ENCODE measurements at regions not wholly inside any gene's neighbourhood (a gene's known extent, or its start where the extent isn't known, plus 50 kb on each side); places are given as distances from the start of the nearest gene placed in this dataset.

- H3K9me2 ChIP-seq, result no peaks in the 10 kb centered on the region
- H3K79me2 ChIP-seq (ENCODE audit: insufficient read depth), result no peaks in the 10 kb centered on the region
- H3K4me1 ChIP-seq (ENCODE audit: control insufficient read depth in 1 of 2, insufficient read depth in 2 of 2, low read depth in 1 of 2, low read length in 1 of 2), result no peaks in the 10 kb centered on the region
- H3K4me2 ChIP-seq, result no peak overlapping the region
- no peaks in the 10 kb centered on the region for H3K9me3 ChIP-seq
- CTCF ChIA-PET, result no interaction called here
- TF ChIP-seq RAD21 (IDR thresholded peaks at IDR 0.05; ENCODE audit: low read length) (no peak), IRF3 (IDR thresholded peaks at IDR 0.05; ENCODE audit: low read depth, low read length) (no peak), USF1 (IDR thresholded peaks at IDR 0.05; ENCODE audit: borderline replicate concordance, low read depth) (no peak), EZH2phosphoT487 (IDR thresholded peaks at IDR 0.05; ENCODE audit: borderline replicate concordance, low read depth) (no peak), RXRA (IDR thresholded peaks at IDR 0.05; ENCODE audit: borderline replicate concordance, low read depth) (no peak), TAF1 (IDR thresholded peaks at IDR 0.05; ENCODE audit: borderline replicate concordance, low read depth, low read length) (no peak), FOSL2 (IDR thresholded peaks at IDR 0.05; ENCODE audit: borderline replicate concordance, low read depth) (no peak)
- H2AFZ ChIP-seq (ENCODE audit: low read depth), result no peak overlapping the region
- H3K36me3 ChIP-seq (replicated peaks in 1 of 2; ENCODE audit: control insufficient read depth in 1 of 2, insufficient read depth in 2 of 2, low read length in 1 of 2), result no peaks in the 10 kb centered on the region
- H3K9ac ChIP-seq, result no peak overlapping the region
- POLR2A ChIA-PET, result no interaction called here
- peaks cover 16% of the 10 kb centered on the region; the same call in 1 of the 2 replicates for H3K27me3 ChIP-seq (ENCODE audit: insufficient read depth)
- no peaks in the 10 kb centered on the region for H3F3A ChIP-seq (replicated peaks; ENCODE audit: insufficient read depth)
- WGBS (ENCODE audit: low lambda C conversion rate), result 2% methylated on average over 13 of the region's 13 CpGs
- H3K27ac ChIP-seq (ENCODE audit: low read depth in 2 of 2, low read length in 1 of 2), result no peak overlapping the region
- H4K20me1 ChIP-seq (ENCODE audit: insufficient read depth), result no peaks in the 10 kb centered on the region
- DNase-seq, result no peak
- no peak overlapping the region for H3K4me3 ChIP-seq (ENCODE audit: low read depth in 2 of 2, low read length in 1 of 2)
Observed at GRCh38 chr7:42337225-42337905, 100.4 kb upstream of the GLI3 start.

GRCh38 chr7:42332605-42333222, 95.7 kb upstream of the GLI3 start:
- H3K27ac ChIP-seq (ENCODE audit: low read depth in 2 of 2, low read length in 1 of 2), result no peak overlapping the region
- H3K9me2 ChIP-seq, result no peaks in the 10 kb centered on the region
- ChIA-PET CTCF (no interaction called here), POLR2A (no interaction called here)
- no peak overlapping the region for H3K4me3 ChIP-seq (ENCODE audit: low read depth in 2 of 2, low read length in 1 of 2)
- H3K9me3 ChIP-seq, result no peaks in the 10 kb centered on the region
- DNase-seq, result no peak
- H3K27me3 ChIP-seq (ENCODE audit: insufficient read depth), result 0 out of 2 replicates have a peak, but pooled peaks cover 12% of the 10 kb centered on the region
- no peaks in the 10 kb centered on the region for H3F3A ChIP-seq (replicated peaks; ENCODE audit: insufficient read depth)
- 2% methylated on average over 2 of the region's 2 CpGs for WGBS (ENCODE audit: low lambda C conversion rate)
- no peak overlapping the region for H3K4me2 ChIP-seq
- no peak overlapping the region for H3K9ac ChIP-seq
- no peaks in the 10 kb centered on the region for H3K4me1 ChIP-seq (ENCODE audit: control insufficient read depth in 1 of 2, insufficient read depth in 2 of 2, low read depth in 1 of 2, low read length in 1 of 2)
- no peak overlapping the region for H2AFZ ChIP-seq (ENCODE audit: low read depth)
- H3K36me3 ChIP-seq (replicated peaks in 1 of 2; ENCODE audit: control insufficient read depth in 1 of 2, insufficient read depth in 2 of 2, low read length in 1 of 2), result no peaks in the 10 kb centered on the region
- H4K20me1 ChIP-seq (ENCODE audit: insufficient read depth), result no peaks in the 10 kb centered on the region
- H3K79me2 ChIP-seq (ENCODE audit: insufficient read depth), result no peaks in the 10 kb centered on the region
- TF ChIP-seq TAF1 (IDR thresholded peaks at IDR 0.05; ENCODE audit: borderline replicate concordance, low read depth, low read length) (no peak), FOSL2 (IDR thresholded peaks at IDR 0.05; ENCODE audit: borderline replicate concordance, low read depth) (no peak), USF1 (IDR thresholded peaks at IDR 0.05; ENCODE audit: borderline replicate concordance, low read depth) (no peak), SMC3 (IDR thresholded peaks at IDR 0.05; ENCODE audit: low read depth, low read length) (no peak), YY1 (IDR thresholded peaks at IDR 0.05; ENCODE audit: low read depth) (no peak), RXRA (IDR thresholded peaks at IDR 0.05; ENCODE audit: borderline replicate concordance, low read depth) (no peak), EP300 (IDR thresholded peaks at IDR 0.05; ENCODE audit: borderline replicate concordance in 1 of 2, low read depth in 1 of 2, low read length in 1 of 2) (no peak), IRF3 (IDR thresholded peaks at IDR 0.05; ENCODE audit: low read depth, low read length) (no peak), ELF1 (IDR thresholded peaks at IDR 0.05) (no peak), FOXJ3 (CRISPR knock-in tag; IDR thresholded peaks at IDR 0.05) (no peak), EZH2phosphoT487 (IDR thresholded peaks at IDR 0.05; ENCODE audit: borderline replicate concordance, low read depth) (no peak), RFX5 (IDR thresholded peaks at IDR 0.05; ENCODE audit: low read length) (no peak), MXI1 (IDR thresholded peaks at IDR 0.05; ENCODE audit: low read depth, low read length) (no peak), USF2 (IDR thresholded peaks at IDR 0.05; ENCODE audit: borderline replicate concordance, low read depth, low read length) (no peak), CTCF (IDR thresholded peaks at IDR 0.05) (no peak), NFIC (IDR thresholded peaks at IDR 0.05; ENCODE audit: borderline replicate concordance) (no peak), RCOR1 (IDR thresholded peaks at IDR 0.05; ENCODE audit: low read length) (no peak)

Measured in SK-N-SH (cell line).